GDM1 (cell line): ENCODE measurements at regions not wholly inside any gene's neighbourhood (a gene's known extent, or its start where the extent isn't known, plus 50 kb on each side); places are given as distances from the start of the nearest gene placed in this dataset.
"Not testable (repeated sequence)": the region's sequence is repeated elsewhere in the genome, so short reads cannot be mapped to it uniquely, and the experiment has no call there.

Experiments used
- DNase-seq: peaks from one replicate; lab custom pipeline; 2025; lab: John Stamatoyannopoulos, UW

DNA sequence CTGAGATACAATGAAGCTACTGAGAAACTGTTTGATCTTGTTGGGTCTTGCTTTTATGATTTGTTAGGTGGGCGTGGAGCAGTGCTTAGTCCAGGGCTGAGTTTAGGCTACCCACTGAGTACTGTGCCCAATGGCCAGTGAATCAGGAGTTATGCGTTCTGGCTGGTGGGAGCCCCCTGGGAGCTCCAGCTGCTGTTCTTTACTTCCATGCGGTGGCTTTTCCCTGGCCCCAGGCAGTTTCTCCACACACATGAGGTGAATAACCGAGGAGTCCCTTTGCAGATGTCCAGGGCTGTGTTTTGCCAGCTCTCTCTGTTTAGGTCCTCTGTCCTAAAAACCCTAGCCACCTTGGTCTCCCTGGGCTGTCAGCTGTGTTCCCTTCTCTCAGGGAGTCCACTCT lies 106.5 kb downstream of the KLF13 start:
- no peak for DNase-seq

DNA sequence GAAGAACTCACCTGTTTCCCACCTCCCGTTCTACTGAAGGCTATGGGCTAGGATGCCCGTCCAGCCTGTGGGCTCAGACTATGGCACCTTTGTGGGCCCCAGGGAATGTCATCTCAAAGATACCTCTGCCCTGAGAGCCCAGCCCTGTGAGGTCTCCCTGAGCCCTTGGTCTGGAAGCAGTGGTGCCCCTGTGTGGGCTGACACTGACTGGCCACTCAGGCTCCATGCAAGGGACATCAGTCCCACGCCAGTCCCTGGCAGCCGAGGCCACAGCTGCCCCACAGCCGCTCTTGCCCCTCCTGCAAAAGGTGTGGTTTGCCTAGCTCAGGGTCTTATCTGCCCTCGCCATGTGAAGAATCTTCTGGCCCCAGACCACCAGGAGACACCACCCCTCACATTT lies 106.9 kb downstream of the KLF13 start:
- DNase-seq: no peak

DNA sequence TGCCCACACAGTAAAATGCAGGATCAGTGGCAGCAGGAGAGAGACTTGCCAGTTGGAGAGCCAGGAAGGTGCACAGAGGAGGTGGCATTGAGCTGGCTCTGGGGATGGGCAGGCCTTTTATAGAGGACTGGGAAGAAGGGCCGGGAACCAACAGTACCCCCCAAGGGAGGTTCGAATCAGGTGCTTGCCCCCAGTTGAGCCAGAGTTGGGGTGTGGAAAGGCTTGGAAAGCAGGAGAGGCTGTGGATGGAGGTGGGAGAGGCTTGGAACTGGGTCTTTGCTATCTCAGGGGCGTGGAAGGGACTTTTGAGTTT lies 107.6 kb downstream of the KLF13 start:
- DNase-seq: no peak

DNA sequence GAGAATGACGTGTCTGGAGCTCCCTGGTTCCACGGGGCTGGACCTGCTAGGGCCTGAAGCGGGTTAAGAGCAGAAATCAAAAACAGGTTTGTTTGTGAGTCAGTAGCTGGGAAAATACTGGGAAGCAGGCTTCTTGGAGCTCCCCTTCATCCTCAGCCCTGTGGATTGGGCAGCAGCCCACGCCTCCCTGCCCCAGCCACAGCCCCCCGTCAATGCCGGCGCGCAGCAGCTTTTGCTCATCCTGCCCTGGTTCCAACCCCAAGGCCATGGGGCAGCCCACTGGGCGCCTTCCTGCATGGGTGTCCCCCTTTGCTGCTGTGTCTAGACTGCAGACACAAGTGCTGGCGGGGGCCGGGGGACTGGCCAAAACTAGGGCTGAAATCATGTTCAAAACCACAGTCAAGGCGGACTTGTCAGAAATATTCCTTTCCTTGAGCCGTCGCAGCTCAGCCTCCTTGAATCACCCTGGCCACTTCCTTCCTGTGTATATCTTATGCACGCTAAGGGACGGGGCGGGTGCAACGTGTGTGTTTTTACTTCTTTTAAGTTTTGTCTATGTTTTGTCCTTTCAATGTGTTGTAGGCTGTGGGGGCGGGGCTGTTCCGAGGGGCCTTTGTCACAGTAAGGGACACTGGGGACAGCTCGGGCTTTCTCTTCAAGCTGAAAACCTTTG lies 108.1 kb downstream of the KLF13 start:
- DNase-seq: peak; percentile 87

DNA sequence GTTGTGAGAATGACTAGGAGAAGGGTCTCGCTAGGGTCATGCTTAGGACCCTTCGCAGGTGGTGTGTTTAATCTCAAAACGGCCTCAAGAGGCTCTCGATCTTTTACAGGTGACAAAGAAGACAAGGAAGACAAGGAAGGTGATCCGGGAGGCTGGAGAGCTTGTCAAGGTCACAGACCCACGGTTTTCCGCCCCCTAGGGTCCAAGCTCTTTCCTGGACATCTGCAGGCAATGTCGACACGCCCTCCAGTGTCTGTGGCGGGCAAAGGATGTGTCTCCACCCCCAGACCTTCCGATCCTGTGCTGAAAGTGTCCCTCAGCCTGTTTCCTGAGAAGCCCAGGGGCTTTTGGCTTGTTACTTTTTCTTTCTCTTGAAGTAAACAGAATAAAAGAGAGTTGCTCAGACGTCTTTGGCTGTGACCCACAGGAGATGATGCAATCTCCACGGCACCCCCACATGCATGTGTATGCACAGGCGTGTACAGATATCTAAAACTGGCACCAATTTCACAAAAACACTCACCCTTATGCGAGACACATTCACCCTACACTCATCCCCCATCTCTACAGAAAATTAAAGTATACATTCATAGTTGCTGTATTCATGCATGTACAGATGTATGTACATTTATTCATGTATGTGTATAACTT lies 108.8 kb downstream of the KLF13 start:
- peak; percentile 83 for DNase-seq

DNA sequence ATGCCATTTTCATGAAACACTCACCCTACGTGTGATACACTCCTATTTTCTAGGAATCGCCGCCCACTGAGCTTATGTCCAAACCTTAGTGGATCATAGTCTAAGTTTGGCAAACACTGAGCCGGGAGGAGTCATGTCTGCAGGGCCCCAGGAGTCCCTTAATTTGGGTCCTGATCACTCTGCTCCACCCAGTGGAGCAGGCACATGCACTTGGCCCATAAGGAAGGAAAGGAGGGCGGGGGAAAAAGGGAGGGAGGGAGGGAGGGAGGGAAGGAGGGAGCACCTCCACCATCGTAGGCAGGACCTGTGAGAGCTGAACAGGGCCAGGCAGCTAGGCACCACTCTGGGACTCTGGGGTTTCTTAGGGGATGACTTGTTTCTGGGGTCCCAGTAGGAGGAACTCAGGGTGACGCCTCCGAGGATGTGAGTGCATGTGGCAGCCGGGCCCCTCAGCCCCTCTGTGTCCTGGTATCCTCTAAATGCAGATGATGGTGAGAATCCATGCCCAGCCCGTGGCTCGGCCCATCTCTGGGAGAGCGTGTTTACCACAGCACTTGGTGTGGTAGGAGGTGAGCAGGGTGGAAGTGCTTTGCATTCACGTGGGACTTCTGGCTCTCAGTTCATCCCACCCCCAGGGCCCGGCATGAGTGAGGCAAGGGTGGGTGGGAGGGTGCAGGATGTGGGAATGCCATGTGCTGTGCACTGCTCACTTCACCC lies 109.4 kb downstream of the KLF13 start:
- no peak for DNase-seq

DNA sequence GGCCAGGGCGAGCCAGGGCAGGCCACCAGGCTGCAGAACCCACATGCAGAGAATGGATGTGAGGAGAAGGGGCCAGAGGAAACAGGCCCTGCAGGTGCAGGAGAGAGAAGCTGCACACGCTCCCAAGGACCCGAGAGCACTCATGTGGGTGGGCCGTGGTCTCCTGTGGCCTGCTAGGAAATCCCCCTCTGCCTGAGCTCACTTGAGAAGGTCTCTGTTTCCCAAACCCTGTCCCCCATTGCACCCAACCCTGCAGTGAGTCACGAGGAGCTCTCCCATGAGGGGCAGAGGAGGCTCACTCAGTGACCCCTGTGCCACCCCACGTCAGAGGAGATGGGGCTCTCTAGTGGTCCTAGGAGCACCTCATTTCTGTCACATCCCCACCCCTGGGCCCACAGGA lies 111.1 kb downstream of the KLF13 start:
- DNase-seq: no peak

DNA sequence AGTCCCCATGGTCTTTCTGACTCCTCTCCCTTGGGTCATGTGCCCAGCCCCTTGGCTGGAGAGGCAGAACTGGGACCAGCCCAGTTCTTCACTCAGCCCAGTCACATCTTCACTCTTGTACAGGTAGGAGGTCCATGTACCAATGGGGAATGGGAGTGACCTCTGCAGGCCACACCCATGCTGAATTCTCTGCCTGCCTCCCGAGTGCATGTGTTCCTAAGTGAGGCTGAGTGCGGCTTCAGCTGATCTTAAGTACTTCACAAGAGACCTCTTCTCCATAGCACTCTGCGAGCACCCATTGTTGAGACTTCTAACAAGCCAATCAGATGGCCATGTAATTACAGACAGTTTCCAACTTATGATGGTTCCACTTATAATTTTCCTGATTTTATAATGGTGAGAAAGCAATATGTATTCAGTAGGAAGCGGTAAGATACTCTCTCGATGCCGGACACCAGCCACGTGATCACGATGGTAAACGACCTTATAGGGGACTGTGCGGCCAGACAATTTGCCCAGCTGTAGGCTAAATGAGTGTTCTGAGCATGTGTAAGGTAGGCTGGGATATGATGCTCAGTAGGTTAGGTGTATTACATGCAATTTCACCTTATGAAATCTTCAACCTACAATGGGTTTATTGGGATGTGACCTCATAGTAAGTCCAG lies 112.1 kb downstream of the KLF13 start:
- no peak for DNase-seq

DNA sequence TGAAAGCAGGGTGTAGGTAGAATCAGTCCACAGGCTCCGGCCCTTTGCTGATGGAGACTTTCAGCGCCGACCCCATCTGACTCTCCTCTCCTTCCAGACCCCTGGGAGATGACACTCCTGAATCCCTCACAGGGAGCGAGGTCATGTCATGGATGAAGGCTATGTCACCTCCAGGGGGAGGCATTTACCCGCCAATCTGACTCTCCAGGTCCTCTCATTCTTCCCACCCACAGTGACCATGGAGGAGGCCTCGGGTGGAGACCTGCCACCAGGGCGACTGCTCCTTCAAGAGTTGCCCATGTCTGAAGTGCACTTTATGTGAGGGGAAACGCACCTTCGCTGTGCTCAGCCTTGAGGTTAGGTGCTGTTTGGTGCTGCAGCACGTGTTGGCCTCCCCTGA lies 112.7 kb downstream of the KLF13 start:
- DNase-seq: no peak

DNA sequence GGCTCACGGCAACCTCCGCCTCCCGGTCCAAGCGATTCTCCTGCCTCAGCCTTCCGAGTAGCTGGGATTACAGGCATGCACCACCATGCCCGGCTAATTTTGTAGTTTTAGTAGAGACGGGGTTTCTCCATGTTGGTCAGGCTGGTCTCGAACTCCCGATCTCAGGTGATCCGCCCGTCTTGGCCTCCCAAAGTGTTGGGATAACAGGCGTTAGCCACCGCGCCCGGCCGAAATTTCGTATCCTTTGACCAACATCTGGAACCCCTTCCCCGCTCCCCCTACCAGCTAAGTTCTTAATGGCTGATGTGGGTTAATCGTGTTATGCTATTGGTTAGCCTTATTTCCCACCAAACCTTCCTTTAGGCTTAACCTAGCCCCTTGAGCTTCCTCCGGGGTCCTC lies 113.6 kb downstream of the KLF13 start:
- DNase-seq: not testable (repeated sequence)

DNA sequence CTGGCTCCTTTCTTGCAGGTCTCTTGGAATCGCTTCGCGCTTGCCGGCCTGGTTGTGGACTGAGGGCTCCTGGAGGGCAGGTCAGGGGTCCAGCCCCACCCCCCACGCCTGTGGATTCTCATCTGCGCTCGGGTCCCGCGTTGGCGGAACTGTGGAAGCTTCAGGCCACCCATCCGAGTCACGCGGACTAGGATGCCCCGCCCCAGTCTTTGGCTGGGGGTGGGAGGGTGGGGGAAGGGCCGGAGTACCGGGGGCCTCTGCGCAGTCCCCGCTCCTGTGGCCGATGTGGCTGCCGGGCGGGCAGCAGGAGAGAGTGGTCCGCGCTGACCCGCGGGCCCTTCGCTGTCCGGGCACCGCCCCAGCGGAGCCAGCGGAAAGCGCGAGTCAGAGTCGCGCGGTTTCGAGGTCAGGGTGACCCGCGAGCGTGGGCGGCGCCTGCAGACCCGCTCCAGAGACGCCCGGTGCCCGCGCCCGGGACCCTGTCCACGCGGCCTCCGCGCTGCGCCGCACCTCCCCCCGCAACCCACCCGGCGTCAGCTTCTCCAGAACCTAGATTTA lies 114.2 kb downstream of the KLF13 start:
- DNase-seq: no peak

DNA sequence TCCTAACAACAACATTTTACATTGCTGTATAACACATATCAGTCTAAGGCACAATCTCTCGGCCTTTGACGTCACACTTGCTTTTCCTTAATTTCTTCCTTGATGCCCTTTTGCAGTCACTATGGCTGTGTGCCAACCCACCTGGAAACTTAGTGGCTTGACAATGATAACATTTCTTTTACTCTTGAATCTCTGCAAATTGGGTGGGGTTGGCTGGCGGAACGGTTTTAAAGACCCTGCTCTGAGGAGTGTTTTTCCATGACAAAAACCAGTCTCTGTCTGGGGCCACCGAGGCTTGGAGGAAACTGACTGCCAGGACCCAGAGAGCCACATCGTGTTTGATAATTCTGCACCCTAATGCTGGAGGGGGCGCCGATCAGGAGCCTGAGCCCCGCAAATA lies 115.6 kb downstream of the KLF13 start:
- no peak for DNase-seq

DNA sequence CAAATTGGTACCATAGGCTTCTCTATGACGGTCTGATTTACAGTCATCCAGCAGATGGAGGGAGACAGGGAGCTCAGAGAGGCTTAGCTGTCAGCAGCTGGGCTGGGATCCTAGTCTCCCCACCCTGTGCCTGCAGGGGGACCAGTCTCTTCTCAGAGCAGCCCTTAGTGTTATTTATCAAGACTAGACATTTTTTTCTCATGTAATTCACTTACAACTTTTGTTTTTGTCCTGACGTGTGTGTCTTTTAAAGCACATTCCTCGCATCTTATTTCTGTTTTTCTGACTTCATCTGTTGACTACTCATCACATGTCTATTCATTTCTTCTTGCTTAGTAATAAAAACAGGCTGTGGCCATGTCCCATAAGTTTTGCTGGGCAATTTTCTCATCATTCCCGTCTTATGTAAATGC lies 116.1 kb downstream of the KLF13 start:
- no peak for DNase-seq

DNA sequence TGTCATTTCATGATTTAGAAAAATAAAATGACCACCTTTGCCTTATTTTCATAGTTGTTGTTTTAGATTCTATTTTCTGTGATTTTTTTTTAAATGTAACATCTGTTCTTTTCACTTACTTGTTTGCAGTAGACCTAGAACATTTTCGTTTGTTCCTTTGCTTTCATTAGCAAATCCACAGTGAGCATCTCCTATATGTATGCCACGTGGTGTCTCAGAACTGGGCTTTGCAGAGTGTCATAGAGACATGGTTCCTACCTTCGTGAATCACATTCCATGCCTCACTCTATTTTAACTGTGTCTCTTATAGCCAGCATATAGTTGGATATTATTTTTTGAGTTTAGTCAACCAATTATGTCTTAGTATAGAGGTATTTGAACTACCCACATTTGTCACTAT lies 118.2 kb downstream of the KLF13 start:
- no peak for DNase-seq

DNA sequence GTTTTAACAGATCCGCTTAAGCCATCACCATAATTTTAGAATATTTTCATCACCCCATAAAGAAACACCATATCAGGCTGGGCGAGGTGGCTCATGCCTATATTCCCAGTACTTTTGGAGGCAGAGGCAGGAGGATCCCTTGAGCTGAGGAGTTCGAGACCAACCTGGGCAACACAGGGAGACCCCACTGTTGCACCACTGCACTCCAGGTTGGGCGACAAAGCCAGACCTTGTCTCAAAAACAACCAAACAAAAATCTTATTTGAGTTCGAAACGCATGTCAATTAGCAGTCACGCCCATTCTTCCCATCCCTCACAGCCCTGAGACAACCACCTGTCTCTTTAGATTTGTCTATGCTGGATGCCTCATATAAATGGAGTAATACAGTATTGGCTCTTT lies 119.9 kb downstream of the KLF13 start:
- DNase-seq: no peak

DNA sequence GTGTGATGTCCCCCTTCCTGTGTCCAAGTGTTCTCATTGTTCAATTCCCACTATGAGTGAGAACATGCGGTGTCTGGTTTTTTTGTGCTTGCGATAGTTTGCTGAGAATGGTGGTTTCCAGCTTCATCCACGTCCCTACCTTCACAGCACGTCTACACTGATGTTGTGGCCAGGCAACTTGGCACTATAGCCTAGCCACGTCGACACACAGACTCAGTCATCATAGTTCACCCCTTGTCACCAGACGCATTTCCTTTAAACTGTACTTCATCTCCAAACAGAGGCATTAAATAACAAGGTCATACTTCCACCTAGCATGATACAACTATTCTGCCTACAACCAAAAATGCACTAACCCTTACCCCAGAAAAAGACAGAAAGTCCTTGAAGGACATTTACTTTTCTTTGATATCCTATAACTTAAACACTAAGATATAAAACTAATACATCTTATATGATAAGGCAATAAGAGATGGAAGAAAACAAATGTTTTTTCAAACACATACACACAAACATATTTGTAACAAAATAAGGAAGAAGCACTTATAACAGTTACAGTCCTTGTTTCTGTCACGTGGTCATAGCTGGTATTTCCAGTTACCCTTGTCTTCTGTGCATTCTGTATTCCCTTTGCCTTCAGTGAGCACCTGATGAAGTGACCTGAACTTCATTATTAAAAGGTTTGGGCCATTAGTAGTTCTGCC lies 121.4 kb downstream of the KLF13 start:
- no peak for DNase-seq

DNA sequence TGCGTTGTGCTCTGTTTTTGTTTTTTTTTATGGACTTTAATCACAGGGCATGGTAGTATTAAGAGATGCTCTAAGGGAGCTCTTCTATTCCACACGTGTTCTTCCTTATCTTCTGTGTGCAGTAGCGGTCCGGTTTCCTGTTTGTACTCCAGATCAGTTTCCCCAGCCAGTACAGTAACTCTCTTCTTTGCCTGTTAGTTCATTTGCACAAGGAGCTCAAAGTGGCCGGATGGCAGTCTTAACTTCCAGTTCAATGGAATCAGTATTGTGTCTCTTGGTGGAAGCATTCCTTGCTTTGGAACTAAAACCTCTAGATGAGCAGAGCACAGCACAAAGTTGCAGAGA lies 122.0 kb downstream of the KLF13 start:
- no peak for DNase-seq

DNA sequence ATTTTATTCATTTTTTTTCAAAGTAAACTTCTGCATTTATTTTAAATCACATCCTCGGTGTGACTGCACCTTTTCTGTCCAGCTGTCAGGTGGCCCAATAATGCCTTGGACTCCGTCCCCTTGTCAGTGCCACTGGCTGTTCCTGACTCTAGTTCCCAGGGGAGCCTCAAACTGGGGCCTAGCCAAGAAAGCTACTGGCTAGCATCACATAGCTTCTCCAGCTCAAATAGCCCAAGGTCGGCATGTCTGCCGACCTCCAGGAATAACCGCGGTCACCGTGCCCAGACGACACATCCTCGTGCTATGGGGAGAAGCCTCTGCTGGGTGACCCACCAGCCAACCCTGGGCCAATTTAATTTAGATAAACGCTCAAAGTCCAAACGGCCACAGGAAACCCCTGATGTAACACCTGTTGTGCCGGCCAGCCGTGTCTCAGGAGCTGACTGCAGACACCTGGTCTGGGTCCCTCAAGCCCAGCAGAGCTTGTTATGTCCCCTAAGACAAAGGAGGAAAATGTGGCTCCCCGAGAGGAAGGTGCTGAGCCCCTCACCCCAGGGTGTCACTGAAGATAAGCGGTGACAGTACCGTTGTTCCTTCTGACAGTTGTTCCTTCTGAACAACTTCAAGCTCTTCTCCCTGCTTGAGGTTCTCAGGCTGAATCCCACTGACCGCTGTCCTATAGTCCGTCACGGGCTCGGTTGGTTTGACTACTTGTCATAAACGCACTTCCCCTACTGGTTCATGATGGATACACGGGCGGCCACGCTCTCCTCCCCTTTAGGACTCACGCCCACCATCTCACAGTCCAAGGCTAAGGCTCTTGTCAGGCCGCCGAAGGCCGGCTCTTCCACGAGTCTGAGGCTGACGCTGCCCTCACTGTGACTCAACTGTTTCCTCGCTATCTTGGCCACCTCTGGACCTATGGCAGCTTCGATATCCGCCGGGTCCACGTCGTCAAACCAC lies 126.2 kb downstream of the KLF13 start:
- DNase-seq: no peak

DNA sequence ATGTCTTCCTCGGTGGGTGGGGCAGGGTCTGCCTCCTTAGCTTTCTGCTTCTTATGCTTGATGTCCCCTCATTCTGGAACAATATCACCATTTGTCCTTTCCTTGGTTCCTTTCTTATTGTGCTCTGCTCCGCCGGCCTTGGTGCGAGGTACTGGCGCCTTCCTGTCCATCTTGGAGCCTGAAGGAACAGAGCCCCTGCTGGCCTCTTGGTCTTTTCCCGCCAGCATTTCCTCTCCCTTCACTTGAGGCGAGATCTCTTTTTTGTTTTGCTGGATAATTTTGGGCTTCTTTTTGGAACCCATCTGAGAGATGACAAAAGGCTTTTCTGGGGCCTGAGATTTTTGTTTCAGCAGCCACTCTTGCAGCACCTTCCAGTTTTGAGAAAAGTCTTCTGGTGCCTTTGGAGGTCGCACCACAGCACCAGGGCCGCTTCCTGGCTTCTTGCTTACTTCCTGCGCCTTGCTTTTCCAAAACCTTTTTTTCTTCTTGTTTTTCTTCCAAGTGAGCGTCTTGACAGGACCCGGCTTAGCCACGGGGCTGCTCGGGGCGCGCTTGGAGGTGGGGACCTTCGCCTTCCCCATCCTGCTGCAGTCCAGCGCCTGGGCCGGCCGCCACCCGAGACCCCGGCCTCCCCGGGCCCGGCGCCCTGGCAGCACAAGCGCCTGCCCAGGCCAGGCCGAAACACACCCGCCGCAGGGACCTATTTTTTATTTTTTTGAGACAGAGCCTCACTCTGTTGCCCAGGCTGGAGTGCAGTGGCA lies 127.1 kb downstream of the KLF13 start:
- no peak for DNase-seq

DNA sequence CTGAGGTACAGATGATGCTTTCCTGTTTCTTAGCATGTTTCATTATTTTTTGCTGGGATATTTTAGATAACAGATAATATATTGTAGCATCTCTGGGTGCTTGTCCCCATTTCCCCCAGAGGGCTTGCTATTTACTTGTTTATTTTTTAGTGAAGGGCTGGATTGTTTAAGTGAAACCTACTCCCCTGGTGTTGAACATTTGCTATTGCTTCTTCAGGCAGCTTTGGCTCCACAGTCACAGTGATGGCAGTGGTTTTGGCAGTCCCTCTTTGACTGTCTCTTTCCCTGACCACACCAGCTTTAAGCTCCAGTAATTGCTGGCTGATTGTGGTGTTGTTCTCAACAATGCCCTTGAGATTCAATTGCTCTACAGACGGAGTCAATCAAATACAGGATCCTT lies 128.9 kb downstream of the KLF13 start:
- no peak for DNase-seq
